ENCODE measurements at regions not wholly inside any gene's neighbourhood (a gene's known extent, or its start where the extent isn't known, plus 50 kb on each side); places are given as distances from the start of the nearest gene placed in this dataset.

DNA sequence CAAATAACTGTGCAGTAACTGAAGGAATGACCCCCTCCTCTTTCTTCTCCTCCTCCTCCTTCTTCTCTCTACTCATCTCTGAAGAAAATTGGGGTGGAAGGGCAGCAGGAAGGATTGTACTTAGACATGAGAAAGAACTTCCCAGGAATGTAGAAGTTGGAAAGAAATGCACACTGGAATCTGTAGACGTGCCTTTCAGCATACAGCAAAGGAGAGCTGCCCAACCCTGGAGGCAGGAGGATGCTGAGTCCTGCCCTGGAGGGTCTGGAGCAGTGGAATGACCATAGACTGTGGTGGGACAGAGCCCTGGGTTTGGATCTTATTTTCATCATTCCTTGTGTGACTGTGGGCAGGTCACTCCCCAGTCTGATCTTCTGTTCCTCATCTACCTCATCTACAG, 80.1 kb downstream of the PJA1 start:
- Histone ChIP-seq H3K4me3 (ENCODE audit: low read depth in 2 of 2, low read length in 2 of 2) (no peak overlapping the region), H3K36me3 (ENCODE audit: control insufficient read depth, insufficient read depth, low read length) (no peaks in the 10 kb centered on the region), H3K27me3 (ENCODE audit: control insufficient read depth, insufficient read depth, low read length) (no peaks in the 10 kb centered on the region), H3K4me1 (ENCODE audit: control insufficient read depth, insufficient read depth, low read length) (no peaks in the 10 kb centered on the region), H3K27ac (ENCODE audit: low read length) (no peak overlapping the region), H3K9me3 (ENCODE audit: control insufficient read depth, insufficient read depth, low read depth, low read length) (no peaks in the 10 kb centered on the region)
- CTCF ChIA-PET = no interaction called here
- intact Hi-C loops (cut with micrococcal nuclease; ENCODE audit: unreplicated experiment) (no loop called here), in situ Hi-C loops (cut with HindIII; ENCODE audit: low pct_unique_long_range_greater_than_20kb, low sequenced_read_pairs) (no loop called here)
- no peak for TF ChIP-seq SIN3A (IDR thresholded peaks at IDR 0.05; ENCODE audit: borderline replicate concordance, insufficient read depth, low read depth, low read length)
- no peak for TF ChIP-seq CTCF (IDR thresholded peaks at IDR 0.05)
- TF ChIP-seq TCF7L2 (IDR thresholded peaks at IDR 0.05; ENCODE audit: low read depth, low read length) = no peak
- no peak for TF ChIP-seq POLR2AphosphoS5 (IDR thresholded peaks at IDR 0.05; ENCODE audit: low read depth, low read length)
- TF ChIP-seq, protein P1, sequence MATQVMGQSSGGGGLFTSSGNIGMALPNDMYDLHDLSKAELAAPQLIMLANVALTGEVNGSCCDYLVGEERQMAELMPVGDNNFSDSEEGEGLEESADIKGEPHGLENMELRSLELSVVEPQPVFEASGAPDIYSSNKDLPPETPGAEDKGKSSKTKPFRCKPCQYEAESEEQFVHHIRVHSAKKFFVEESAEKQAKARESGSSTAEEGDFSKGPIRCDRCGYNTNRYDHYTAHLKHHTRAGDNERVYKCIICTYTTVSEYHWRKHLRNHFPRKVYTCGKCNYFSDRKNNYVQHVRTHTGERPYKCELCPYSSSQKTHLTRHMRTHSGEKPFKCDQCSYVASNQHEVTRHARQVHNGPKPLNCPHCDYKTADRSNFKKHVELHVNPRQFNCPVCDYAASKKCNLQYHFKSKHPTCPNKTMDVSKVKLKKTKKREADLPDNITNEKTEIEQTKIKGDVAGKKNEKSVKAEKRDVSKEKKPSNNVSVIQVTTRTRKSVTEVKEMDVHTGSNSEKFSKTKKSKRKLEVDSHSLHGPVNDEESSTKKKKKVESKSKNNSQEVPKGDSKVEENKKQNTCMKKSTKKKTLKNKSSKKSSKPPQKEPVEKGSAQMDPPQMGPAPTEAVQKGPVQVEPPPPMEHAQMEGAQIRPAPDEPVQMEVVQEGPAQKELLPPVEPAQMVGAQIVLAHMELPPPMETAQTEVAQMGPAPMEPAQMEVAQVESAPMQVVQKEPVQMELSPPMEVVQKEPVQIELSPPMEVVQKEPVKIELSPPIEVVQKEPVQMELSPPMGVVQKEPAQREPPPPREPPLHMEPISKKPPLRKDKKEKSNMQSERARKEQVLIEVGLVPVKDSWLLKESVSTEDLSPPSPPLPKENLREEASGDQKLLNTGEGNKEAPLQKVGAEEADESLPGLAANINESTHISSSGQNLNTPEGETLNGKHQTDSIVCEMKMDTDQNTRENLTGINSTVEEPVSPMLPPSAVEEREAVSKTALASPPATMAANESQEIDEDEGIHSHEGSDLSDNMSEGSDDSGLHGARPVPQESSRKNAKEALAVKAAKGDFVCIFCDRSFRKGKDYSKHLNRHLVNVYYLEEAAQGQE (IDR thresholded peaks at IDR 0.05; ENCODE audit: insufficient read depth in 1 of 2, low read depth in 2 of 2, low read length in 1 of 2) = no peak
- ATAC-seq (no peak), DNase-seq (ENCODE audit: low read depth, low spot score) (no peak)
- POLR2A ChIA-PET = no interaction called here
- BruUV-seq (replicated peaks) = no TSS peak

- BruUV-seq (replicated peaks) = no TSS peak
- H3K9me3 ChIP-seq (ENCODE audit: control insufficient read depth, insufficient read depth, low read depth, low read length) = no peaks in the 10 kb centered on the region
- DNase-seq (ENCODE audit: low read depth, low spot score) = no peak
- no peak overlapping the region for H3K4me3 ChIP-seq (ENCODE audit: low read depth in 2 of 2, low read length in 2 of 2)
- H3K27me3 ChIP-seq (ENCODE audit: control insufficient read depth, insufficient read depth, low read length) = no peaks in the 10 kb centered on the region
- no peak for ATAC-seq
- TF ChIP-seq, protein P1 (IDR thresholded peaks at IDR 0.05; ENCODE audit: insufficient read depth in 1 of 2, low read depth in 2 of 2, low read length in 1 of 2) = no peak
- TF ChIP-seq CTCF (IDR thresholded peaks at IDR 0.05) = no peak
- no peak for TF ChIP-seq TCF7L2 (IDR thresholded peaks at IDR 0.05; ENCODE audit: low read depth, low read length)
- TF ChIP-seq SIN3A (IDR thresholded peaks at IDR 0.05; ENCODE audit: borderline replicate concordance, insufficient read depth, low read depth, low read length) = no peak
- no peak for TF ChIP-seq POLR2AphosphoS5 (IDR thresholded peaks at IDR 0.05; ENCODE audit: low read depth, low read length)
- H3K36me3 ChIP-seq (ENCODE audit: control insufficient read depth, insufficient read depth, low read length) = no peaks in the 10 kb centered on the region
- POLR2A ChIA-PET = no interaction called here
- CTCF ChIA-PET = interaction anchor here (0.5 to 0.6 kb wide), 3 partner anchors 27 to 1065 kb away, joined by 3 to 4 read pairs (median 3); no protein-coding TSS in a partner anchor
- intact Hi-C loops (cut with micrococcal nuclease; ENCODE audit: unreplicated experiment) (no loop called here), in situ Hi-C loops (cut with HindIII; ENCODE audit: low pct_unique_long_range_greater_than_20kb, low sequenced_read_pairs) (no loop called here)
- no peaks in the 10 kb centered on the region for H3K4me1 ChIP-seq (ENCODE audit: control insufficient read depth, insufficient read depth, low read length)
- no peak overlapping the region for H3K27ac ChIP-seq (ENCODE audit: low read length)
Measured at GRCh38 chrX:69083801-69084200, 81.5 kb downstream of the PJA1 start.
